GM18868 (cell line): ENCODE measurements at regions not wholly inside any gene's neighbourhood (a gene's known extent, or its start where the extent isn't known, plus 50 kb on each side); places are given as distances from the start of the nearest gene placed in this dataset.
A peak's percentile ranks its signal among the peaks of the same experiment; 100 is the strongest.

ENCODE experiments used
- ATAC-seq: cut with Tn5 transposase; IDR thresholded peaks from one replicate; pipeline ENCODE4 v1.9.1; 2021; ENCODE audit warnings: mild to moderate bottlenecking, moderate library complexity; ENCODE audit not compliant: unreplicated experiment

- ATAC-seq: no peak
These were observed 77.4 kb upstream of the PLCL2 start for GRCh38 chr3:16807391-16807790.

- ATAC-seq: no peak
These were observed 76.2 kb upstream of the PLCL2 start for GRCh38 chr3:16808393-16809107.

GRCh38 chr3:16809482-16809881, 75.3 kb upstream of the PLCL2 start:
- ATAC-seq: no peak

- ATAC-seq: no peak
These were observed 74.8 kb upstream of the PLCL2 start for GRCh38 chr3:16809993-16810392.

GRCh38 chr3:16810593-16811367, 74.0 kb upstream of the PLCL2 start:
- no peak for ATAC-seq

GRCh38 chr3:16811950-16812349, 72.8 kb upstream of the PLCL2 start:
- ATAC-seq: no peak

- no peak for ATAC-seq
These were observed 71.4 kb upstream of the PLCL2 start for GRCh38 chr3:16813336-16813735.

- ATAC-seq: peak; percentile 93
These were observed 68.5 kb upstream of the PLCL2 start for GRCh38 chr3:16816048-16816780.

GRCh38 chr3:16817197-16817596, 67.6 kb upstream of the PLCL2 start:
- no peak for ATAC-seq

GRCh38 chr3:16818194-16818593, 66.6 kb upstream of the PLCL2 start:
- ATAC-seq: no peak

- ATAC-seq: no peak
These were observed 65.8 kb upstream of the PLCL2 start for GRCh38 chr3:16818945-16819344.

- no peak for ATAC-seq
These were observed 64.3 kb upstream of the PLCL2 start for GRCh38 chr3:16820485-16820884.

GRCh38 chr3:16821053-16821452, 63.7 kb upstream of the PLCL2 start:
- ATAC-seq: no peak

GRCh38 chr3:16824081-16824696, 60.6 kb upstream of the PLCL2 start:
- ATAC-seq: peak; percentile 79

GRCh38 chr3:16825617-16826204, 59.0 kb upstream of the PLCL2 start:
- no peak for ATAC-seq

GRCh38 chr3:16828815-16829214, 55.9 kb upstream of the PLCL2 start:
- peak; percentile 66 for ATAC-seq

GRCh38 chr3:16831846-16832245, 52.9 kb upstream of the PLCL2 start:
- ATAC-seq: no peak

GRCh38 chr3:16834214-16834613, 50.5 kb upstream of the PLCL2 start:
- ATAC-seq: no peak

- no peak for ATAC-seq
These were observed 50.0 kb upstream of the PLCL2 start for GRCh38 chr3:16834753-16835152.
